B cell (primary cell): ENCODE measurements at regions not wholly inside any gene's neighbourhood (a gene's known extent, or its start where the extent isn't known, plus 50 kb on each side); places are given as distances from the start of the nearest gene placed in this dataset.
A peak's percentile ranks its signal among the peaks of the same experiment; 100 is the strongest.

Experiments used
- ATAC-seq: fragments of 200-7000 bp; cut with Tn5 transposase; one replicate; pipeline ENCODE4 v1.10.0; 2021; ENCODE audit warnings: low read depth, mild to moderate bottlenecking, moderate number of reproducible peaks, moderate library complexity
- CTCF ChIA-PET: fragments of 350-600 bp; sonication (Branson Sonifier 250); formaldehyde crosslinking; loops from one replicate; lab custom pipeline; 2021; ENCODE audit warnings: antibody characterized with exemption, inconsistent platforms; lab: Charles Lee
- POLR2A ChIA-PET: fragments of 350-600 bp; sonication (Branson Sonifier 250); formaldehyde crosslinking; loops from one replicate; lab custom pipeline; 2021; ENCODE audit warnings: antibody characterized with exemption; lab: Charles Lee
- DNase-seq: peaks from one replicate; pipeline ENCODE4 v3.0.0; 2013
- H2AFZ ChIP-seq: 2 replicates; pipeline ENCODE4 v1.6.1; 2012; ENCODE audit warnings: mild to moderate bottlenecking, low read depth, low read length; ENCODE audit not compliant: insufficient read depth, poor library complexity, severe bottlenecking
- H3K27ac ChIP-seq, 2 donors: 1 replicate in 1 of 2; 2 replicates in 1 of 2; pipeline ENCODE4 v1.5.1; 2012 to 2013; ENCODE audit warnings: low read length in 2 of 2, mild to moderate bottlenecking in 2 of 2, moderate library complexity in 1 of 2
- H3K27me3 ChIP-seq, 4 experiments: fragments of 200-600 bp in 1 of 4; sonication (generic) in 1 of 4; replicated peaks in 1 of 4; 1 replicate in 2 of 4; 2 replicates in 2 of 4; pipeline versions ENCODE4 v1.6.1 to v1.7.0; 2013 to 2016; ENCODE audit warnings: low read length in 3 of 4, mild to moderate bottlenecking in 2 of 4, mixed read lengths in 1 of 4, moderate library complexity in 1 of 4; ENCODE audit not compliant: insufficient read depth in 4 of 4, control insufficient read depth in 3 of 4; ENCODE audit errors: control extremely low read depth in 1 of 4
- H3K36me3 ChIP-seq, 2 experiments: replicated peaks in 1 of 2; 1 replicate in 1 of 2; 2 replicates in 1 of 2; pipeline versions ENCODE4 v1.6.1 to v1.7.1; 2013; ENCODE audit warnings: low read length in 1 of 2; ENCODE audit not compliant: insufficient read depth in 2 of 2, control insufficient read depth in 1 of 2; ENCODE audit errors: control extremely low read depth in 1 of 2, extremely low read depth in 1 of 2
- H3K4me1 ChIP-seq, 2 donors: fragments of 200-600 bp in 1 of 2; sonication (generic) in 1 of 2; 1 replicate in 1 of 2; 2 replicates in 1 of 2; pipeline versions ENCODE4 v1.5.1 to v1.6.1; 2013 to 2017; ENCODE audit warnings: low read length in 2 of 2; ENCODE audit not compliant: control insufficient read depth in 2 of 2, insufficient read depth in 2 of 2
- H3K4me2 ChIP-seq: replicated peaks from 2 replicates; pipeline ENCODE3; 2012; ENCODE audit warnings: mild to moderate bottlenecking, low read depth, low read length; ENCODE audit not compliant: poor library complexity, severe bottlenecking
- H3K4me3 ChIP-seq, 5 experiments: fragments of 200-600 bp in 1 of 5; sonication (generic) in 1 of 5; 1 replicate in 3 of 5; 2 replicates in 2 of 5; pipeline versions ENCODE4 v1.5.1 to v1.7.0; 2011 to 2016; ENCODE audit warnings: low read length in 4 of 5, mild to moderate bottlenecking in 4 of 5, low read depth in 2 of 5, control low read depth in 1 of 5, moderate library complexity in 1 of 5; ENCODE audit not compliant: insufficient read depth in 1 of 5; ENCODE audit errors: control extremely low read depth in 1 of 5, extremely low read depth in 1 of 5
- H3K79me2 ChIP-seq: fragments of 200-600 bp; sonication (generic); one replicate; pipeline ENCODE4 v1.6.0; 2016; ENCODE audit warnings: low read length; ENCODE audit not compliant: control insufficient read depth, insufficient read depth
- H3K9ac ChIP-seq: fragments of 200-600 bp; sonication (generic); 2 replicates; pipeline ENCODE4 v1.6.1; 2017; ENCODE audit warnings: mild to moderate bottlenecking, low read length, moderate library complexity
- H3K9me3 ChIP-seq, 3 donors: one replicate each; pipeline versions ENCODE4 v1.6.1 to v1.7.1; 2013; ENCODE audit warnings: low read length in 2 of 3; ENCODE audit not compliant: control insufficient read depth in 2 of 3, insufficient read depth in 1 of 3; ENCODE audit errors: control extremely low read depth in 1 of 3
- H4K20me1 ChIP-seq: 2 replicates; pipeline ENCODE4 v1.6.0; 2012; ENCODE audit warnings: mild to moderate bottlenecking, low read length; ENCODE audit not compliant: insufficient read depth, control insufficient read depth, poor library complexity, severe bottlenecking
- H3K27ac Mint-ChIP-seq: one replicate; pipeline ENCODE4 v1.8.0; 2021; ENCODE audit warnings: mixed read lengths
- H3K27me3 Mint-ChIP-seq: one replicate; pipeline ENCODE4 v1.8.0; 2021; ENCODE audit warnings: mixed read lengths
- H3K4me1 Mint-ChIP-seq: one replicate; pipeline ENCODE4 v1.8.0; 2021; ENCODE audit warnings: mixed read lengths
- H3K4me3 Mint-ChIP-seq: one replicate; pipeline ENCODE4 v1.8.0; 2021; ENCODE audit warnings: mixed read lengths
- H3K9me3 Mint-ChIP-seq: one replicate; pipeline ENCODE4 v1.8.0; 2022; ENCODE audit warnings: mixed read lengths; ENCODE audit not compliant: insufficient read depth
- CTCF ChIP-seq: fragments of 200-600 bp; IDR thresholded peaks from one replicate; pipeline ENCODE4 v1.8.0; 2022; ENCODE audit warnings: antibody characterized with exemption, mild to moderate bottlenecking
- EZH2 ChIP-seq: IDR thresholded peaks from 2 replicates; pipeline ENCODE4 v1.6.1; 2012; ENCODE audit warnings: borderline replicate concordance, low read depth, mild to moderate bottlenecking, moderate library complexity, low read length; ENCODE audit not compliant: insufficient read depth, poor library complexity, severe bottlenecking
- WGBS: methylation state at CpG from one replicate; pipeline ENCODE4 v1.1.5; 2013; ENCODE audit warnings: missing lambda C conversion rate; ENCODE audit not compliant: insufficient coverage; 5-methylcytosine and 5-hydroxymethylcytosine counted together
- intact Hi-C: fragments of 100-400 bp; cut with micrococcal nuclease; formaldehyde crosslinking; loops from one replicate; pipeline ENCODE4 v1.10.0; 2022

- peak overlapping the region; percentile 64 for H2AFZ ChIP-seq
- Mint-ChIP-seq H3K9me3 (no peaks in the 10 kb centered on the region), H3K27ac (peak overlapping the region; percentile 26), H3K4me3 (peak overlapping the region; percentile 59), H3K27me3 (no peaks in the 10 kb centered on the region), H3K4me1 (peaks cover 46% of the 10 kb centered on the region)
- H3K4me1 ChIP-seq, result peaks cover 7 to 28% of the 10 kb centered on the region in 2 donors
- peak overlapping the region in 1 of 5 experiments; percentile 43 for H3K4me3 ChIP-seq
- H3K9ac ChIP-seq, result peak overlapping the region; percentile 47
- H3K4me2 ChIP-seq, result peak overlapping the region; percentile 62
- H3K27me3 ChIP-seq, result no peaks in the 10 kb centered on the region
- peak; percentile 52 for DNase-seq
- no peaks in the 10 kb centered on the region for H4K20me1 ChIP-seq
- CTCF ChIA-PET, result interaction anchor here (0.9 to 1.7 kb wide), 4 partner anchors 7 to 229 kb away, joined by 3 read pairs; no protein-coding TSS in a partner anchor
- intact Hi-C loops, result no loop called here
- peaks cover 0 to 2% of the 10 kb centered on the region in 2 experiments for H3K36me3 ChIP-seq
- ATAC-seq, result peak; percentile 53
- H3K9me3 ChIP-seq, result no peaks in the 10 kb centered on the region
- peak overlapping the region; percentile 63 to 82 for H3K27ac ChIP-seq
- POLR2A ChIA-PET, result no interaction called here
- WGBS, result no CpG with 5 or more reads among the region's 1 CpG
- no peak for TF ChIP-seq CTCF
- no peaks in the 10 kb centered on the region for H3K79me2 ChIP-seq
Observed at GRCh38 chr17:63196772-63197335, 230.8 kb downstream of the TANC2 start.

GRCh38 chr17:63203652-63204051 is 237.6 kb downstream of the TANC2 start:
- DNase-seq (no peak), ATAC-seq (no peak)
- no peaks in the 10 kb centered on the region for H3K27me3 Mint-ChIP-seq
- H3K4me1 ChIP-seq, result no peaks in the 10 kb centered on the region
- H4K20me1 ChIP-seq, result no peaks in the 10 kb centered on the region
- H2AFZ ChIP-seq, result no peak overlapping the region
- no peak overlapping the region for H3K4me3 ChIP-seq
- H3K27me3 ChIP-seq, result no peaks in the 10 kb centered on the region
- H3K9ac ChIP-seq, result no peak overlapping the region
- H3K79me2 ChIP-seq, result no peaks in the 10 kb centered on the region
- no peaks in the 10 kb centered on the region for H3K36me3 ChIP-seq
- no peak overlapping the region for H3K27ac ChIP-seq
- H3K9me3 ChIP-seq, result peaks cover 3 to 10% (median 6%) of the 10 kb centered on the region in 3 donors
- no peak overlapping the region for H3K4me2 ChIP-seq
- H3K27ac Mint-ChIP-seq, result no peak overlapping the region
- no peak overlapping the region for H3K4me3 Mint-ChIP-seq
- TF ChIP-seq CTCF (no peak), EZH2 (no peak)
- peaks cover 2% of the 10 kb centered on the region for H3K4me1 Mint-ChIP-seq
- ChIA-PET CTCF (interaction anchor here (0.8 to 1.0 kb wide), 2 partner anchors 7 to 11 kb away, joined by 3 read pairs; no protein-coding TSS in a partner anchor), POLR2A (no interaction called here)
- H3K9me3 Mint-ChIP-seq, result peaks cover 5% of the 10 kb centered on the region
- intact Hi-C loops, result no loop called here
- no CpG with 5 or more reads among the region's 2 CpGs for WGBS
